ENCODE measurements at regions not wholly inside any gene's neighbourhood (a gene's known extent, or its start where the extent isn't known, plus 50 kb on each side); places are given as distances from the start of the nearest gene placed in this dataset.

DNA sequence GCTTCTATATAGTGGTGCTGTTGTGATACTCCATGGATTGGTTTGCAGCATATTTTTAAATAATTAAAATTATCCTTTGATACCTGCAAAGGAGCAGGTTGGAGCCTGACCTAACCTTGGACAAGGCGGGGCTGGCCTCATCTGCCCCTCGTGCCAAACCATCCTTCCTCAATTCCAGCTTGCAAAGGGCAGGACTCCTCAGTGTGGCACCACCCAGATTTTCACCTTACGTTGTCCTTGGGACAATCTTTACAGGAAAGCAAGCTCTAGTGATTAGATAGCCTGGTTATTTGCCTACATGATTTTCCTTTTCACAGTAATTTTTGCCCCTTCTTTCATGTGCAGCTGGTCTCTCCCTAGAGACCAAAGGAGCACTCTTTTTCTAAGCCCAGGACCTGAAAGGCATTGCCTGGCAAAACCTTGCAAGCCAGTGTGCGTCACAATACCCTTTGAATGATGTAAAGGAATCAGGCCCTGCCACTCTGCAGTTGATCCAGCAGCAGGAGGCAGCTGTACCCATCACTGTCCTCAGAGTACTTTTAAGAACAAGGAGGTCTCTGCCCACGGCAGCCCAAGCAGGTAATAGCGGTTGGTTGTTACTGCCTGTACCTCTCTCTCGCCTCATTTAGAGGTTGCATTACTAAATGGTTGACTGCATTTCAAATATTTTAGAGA lies 99.4 kb downstream of the ADSS2 start:
- no peak for DNase-seq

DNA sequence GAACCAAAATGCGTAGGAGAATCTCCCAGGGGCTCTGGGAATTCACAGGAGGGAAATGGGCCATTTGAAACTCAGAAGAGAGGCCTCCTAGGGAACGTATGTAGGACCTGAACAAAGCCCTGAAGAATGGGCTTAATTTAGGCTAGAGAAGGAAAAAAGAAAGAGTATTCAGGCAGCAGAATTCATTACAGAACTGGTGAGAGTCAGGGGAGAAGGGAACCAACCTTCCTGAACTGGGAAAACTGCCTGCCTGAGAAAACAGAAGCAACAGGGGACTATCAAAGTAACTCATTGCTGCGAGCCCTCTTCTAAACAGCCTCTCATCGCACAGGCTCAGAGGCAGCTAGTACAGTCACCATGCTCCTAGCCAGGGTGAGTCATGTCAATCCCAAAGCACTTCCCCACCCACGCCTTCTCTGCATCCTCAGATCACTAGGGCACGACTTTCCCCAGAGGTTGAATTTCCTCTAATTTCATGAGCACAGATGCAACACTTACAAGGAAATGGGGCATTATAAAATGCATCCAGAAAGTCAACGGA lies 98.1 kb downstream of the ADSS2 start:
- DNase-seq: no peak

DNA sequence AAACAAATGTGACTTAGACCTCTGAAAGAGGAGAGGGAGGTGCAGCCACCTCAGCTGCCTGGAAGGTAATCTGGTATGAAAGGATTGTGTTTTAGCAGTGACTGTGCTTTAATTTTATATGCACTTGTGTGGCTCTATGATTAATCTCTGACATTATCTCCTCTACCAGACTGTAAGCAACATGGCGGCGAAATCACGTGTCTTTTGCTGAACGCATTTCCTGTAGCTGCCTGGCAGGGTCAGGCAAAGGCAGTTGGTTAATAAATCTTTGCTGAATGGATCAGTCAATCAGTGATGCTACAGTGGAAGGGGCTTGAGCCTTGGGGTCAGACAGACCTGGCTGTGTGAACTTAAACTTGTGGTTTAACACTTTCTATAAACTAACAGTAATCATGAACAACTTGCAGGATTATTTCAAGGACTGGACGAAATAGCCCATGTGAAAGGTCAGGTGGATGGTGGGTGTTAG lies 96.9 kb downstream of the ADSS2 start:
- no peak for DNase-seq

DNA sequence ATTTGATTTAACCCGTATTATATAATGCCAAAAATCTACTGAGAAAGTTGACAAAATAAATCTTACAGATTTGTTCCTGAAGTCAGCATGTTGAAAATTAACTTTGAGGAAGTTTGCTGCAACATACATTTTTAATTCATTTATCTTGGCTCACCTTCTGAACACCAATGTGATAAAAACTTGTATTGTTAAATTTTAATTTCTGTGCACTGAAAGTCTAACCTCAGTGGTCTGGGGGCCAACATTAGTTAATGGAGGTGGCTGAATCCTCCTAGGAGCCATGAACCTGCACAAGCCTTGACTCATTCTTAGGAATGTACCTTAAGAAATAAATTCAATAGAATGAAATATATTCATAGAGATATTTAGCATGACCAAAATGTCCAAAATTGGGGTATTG lies 95.3 kb downstream of the ADSS2 start:
- no peak for DNase-seq
